ENCODE measurements at regions not wholly inside any gene's neighbourhood (a gene's known extent, or its start where the extent isn't known, plus 50 kb on each side); places are given as distances from the start of the nearest gene placed in this dataset.

- Histone ChIP-seq H3K4me1 (ENCODE audit: control insufficient read depth, insufficient read depth, low read length) (no peaks in the 10 kb centered on the region), H3K9me3 (ENCODE audit: control insufficient read depth, low read length) (no peaks in the 10 kb centered on the region), H3K27me3 (ENCODE audit: control insufficient read depth, insufficient read depth, low read length) (no peaks in the 10 kb centered on the region), H3K4me3 (ENCODE audit: low read length) (no peak overlapping the region), H3K36me3 (ENCODE audit: control insufficient read depth, insufficient read depth, low read length) (no peaks in the 10 kb centered on the region), H3K9ac (ENCODE audit: low read length) (no peak overlapping the region)
Observed at GRCh38 chr11:80182901-80183300, 742.1 kb upstream of the TENM4 start.

GRCh38 chr11:80173371-80174136, 732.7 kb upstream of the TENM4 start:
- no peak overlapping the region for H3K4me3 ChIP-seq (ENCODE audit: low read length)
- H3K36me3 ChIP-seq (ENCODE audit: control insufficient read depth, insufficient read depth, low read length): no peaks in the 10 kb centered on the region

DNA sequence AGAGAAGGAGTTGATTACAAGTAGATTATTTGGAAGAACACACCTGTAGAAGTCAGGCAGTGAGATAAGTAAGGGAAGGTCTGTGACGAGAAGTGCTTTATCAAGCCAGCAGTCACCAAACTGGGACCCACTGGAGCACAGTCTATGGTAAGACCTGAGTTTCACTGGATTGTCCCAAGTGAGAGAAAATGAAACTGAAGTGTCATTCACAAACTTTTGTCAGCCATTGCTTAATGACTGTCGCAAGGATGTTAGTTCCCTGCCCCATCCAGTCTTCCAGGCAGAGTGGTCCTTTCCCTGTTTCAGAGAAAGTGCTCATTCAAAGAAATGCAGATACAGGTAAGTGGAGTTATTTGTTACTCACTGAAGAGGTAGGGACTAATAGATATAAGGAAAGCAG, 728.0 kb upstream of the TENM4 start:
- Histone ChIP-seq H3K27me3 (ENCODE audit: control insufficient read depth, insufficient read depth, low read length) (no peaks in the 10 kb centered on the region), H3K9me3 (ENCODE audit: control insufficient read depth, low read length) (no peaks in the 10 kb centered on the region), H3K4me3 (ENCODE audit: low read length) (no peak overlapping the region), H3K9ac (ENCODE audit: low read length) (no peak overlapping the region), H3K36me3 (ENCODE audit: control insufficient read depth, insufficient read depth, low read length) (no peaks in the 10 kb centered on the region), H3K4me1 (ENCODE audit: control insufficient read depth, insufficient read depth, low read length) (no peaks in the 10 kb centered on the region)

More at GRCh38 chr11:80173371-80174136, 732.7 kb upstream of the TENM4 start:
- no peaks in the 10 kb centered on the region for H3K4me1 ChIP-seq (ENCODE audit: control insufficient read depth, insufficient read depth, low read length)
- no peak overlapping the region for H3K9ac ChIP-seq (ENCODE audit: low read length)
- no peaks in the 10 kb centered on the region for H3K9me3 ChIP-seq (ENCODE audit: control insufficient read depth, low read length)
- no peaks in the 10 kb centered on the region for H3K27me3 ChIP-seq (ENCODE audit: control insufficient read depth, insufficient read depth, low read length)

DNA sequence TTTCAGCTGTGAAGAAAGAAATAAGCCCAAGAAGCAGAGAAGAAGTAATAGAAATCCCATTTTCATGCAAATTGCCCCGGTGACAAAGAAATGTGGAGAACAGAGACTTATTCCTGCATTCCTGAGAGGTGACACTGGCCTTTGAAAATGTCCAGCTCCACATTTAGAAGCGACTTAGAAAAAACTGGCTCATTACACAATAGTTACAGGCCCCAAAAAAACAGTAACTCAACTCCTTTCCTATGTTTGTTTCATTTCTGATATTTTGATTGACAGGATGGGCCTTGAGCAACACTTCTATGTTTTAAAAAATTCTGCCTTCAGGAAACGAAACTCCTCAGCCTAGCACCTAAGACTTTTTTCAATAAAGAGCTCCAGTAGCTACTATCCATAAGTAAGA, 726.9 kb upstream of the TENM4 start:
- Histone ChIP-seq H3K9ac (ENCODE audit: low read length) (no peak overlapping the region), H3K27me3 (ENCODE audit: control insufficient read depth, insufficient read depth, low read length) (no peaks in the 10 kb centered on the region), H3K36me3 (ENCODE audit: control insufficient read depth, insufficient read depth, low read length) (no peaks in the 10 kb centered on the region)

DNA sequence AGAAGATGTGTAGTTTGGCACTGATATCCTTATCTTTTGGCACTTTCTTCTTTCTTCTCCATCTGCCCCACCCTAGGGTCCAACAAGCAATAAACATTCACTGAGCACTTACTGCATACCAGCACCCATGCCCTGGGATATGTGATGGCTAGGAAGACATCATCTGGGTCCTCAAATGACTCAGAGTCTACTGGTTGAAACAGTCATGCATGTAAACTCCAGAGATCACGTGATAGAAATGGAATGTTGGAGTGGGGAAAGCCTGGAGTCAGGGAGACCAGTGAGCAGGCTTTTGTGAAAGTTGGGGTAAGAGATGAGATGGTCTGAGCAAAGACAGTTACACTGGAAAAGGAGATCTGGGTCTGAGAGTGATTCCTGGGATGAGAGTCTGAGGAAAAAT, 724.9 kb upstream of the TENM4 start:
- Histone ChIP-seq H3K4me3 (ENCODE audit: low read length) (no peak overlapping the region), H3K9me3 (ENCODE audit: control insufficient read depth, low read length) (no peaks in the 10 kb centered on the region), H3K9ac (ENCODE audit: low read length) (no peak overlapping the region), H3K27me3 (ENCODE audit: control insufficient read depth, insufficient read depth, low read length) (no peaks in the 10 kb centered on the region), H3K4me1 (ENCODE audit: control insufficient read depth, insufficient read depth, low read length) (no peaks in the 10 kb centered on the region), H3K36me3 (ENCODE audit: control insufficient read depth, insufficient read depth, low read length) (no peaks in the 10 kb centered on the region)

More for the DNA sequence above, 726.9 kb upstream of the TENM4 start:
- no peaks in the 10 kb centered on the region for H3K9me3 ChIP-seq (ENCODE audit: control insufficient read depth, low read length)
- H3K4me3 ChIP-seq (ENCODE audit: low read length): no peak overlapping the region
- no peaks in the 10 kb centered on the region for H3K4me1 ChIP-seq (ENCODE audit: control insufficient read depth, insufficient read depth, low read length)

- Histone ChIP-seq H3K4me3 (ENCODE audit: low read length) (no peak overlapping the region), H3K9me3 (ENCODE audit: control insufficient read depth, low read length) (no peaks in the 10 kb centered on the region), H3K36me3 (ENCODE audit: control insufficient read depth, insufficient read depth, low read length) (no peaks in the 10 kb centered on the region), H3K27me3 (ENCODE audit: control insufficient read depth, insufficient read depth, low read length) (no peaks in the 10 kb centered on the region), H3K9ac (ENCODE audit: low read length) (no peak overlapping the region), H3K4me1 (ENCODE audit: control insufficient read depth, insufficient read depth, low read length) (no peaks in the 10 kb centered on the region)
Observed at GRCh38 chr11:80163441-80163840, 722.6 kb upstream of the TENM4 start.

DNA sequence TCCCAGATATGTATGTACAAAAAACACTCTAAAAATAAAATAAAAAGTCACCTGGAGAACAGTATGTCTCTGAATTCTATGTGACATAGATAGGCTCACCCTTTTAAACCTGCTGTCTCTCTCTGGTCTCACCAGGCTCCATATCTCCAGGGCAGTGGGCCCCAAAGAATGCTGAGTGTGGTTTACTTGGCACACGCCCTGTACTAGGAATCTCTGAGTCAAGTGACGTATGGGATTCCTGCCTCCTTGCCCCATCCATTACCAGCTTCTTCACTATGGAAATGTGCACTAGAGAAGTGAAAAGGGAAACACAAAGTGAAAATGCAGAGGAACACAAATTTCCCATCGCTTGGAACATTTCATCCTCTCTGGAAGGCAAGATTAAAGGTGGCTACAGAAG, 722.2 kb upstream of the TENM4 start:
- Histone ChIP-seq H3K36me3 (ENCODE audit: control insufficient read depth, insufficient read depth, low read length) (no peaks in the 10 kb centered on the region), H3K9ac (ENCODE audit: low read length) (no peak overlapping the region), H3K9me3 (ENCODE audit: control insufficient read depth, low read length) (no peaks in the 10 kb centered on the region), H3K4me3 (ENCODE audit: low read length) (no peak overlapping the region), H3K4me1 (ENCODE audit: control insufficient read depth, insufficient read depth, low read length) (no peaks in the 10 kb centered on the region), H3K27me3 (ENCODE audit: control insufficient read depth, insufficient read depth, low read length) (no peaks in the 10 kb centered on the region)

DNA sequence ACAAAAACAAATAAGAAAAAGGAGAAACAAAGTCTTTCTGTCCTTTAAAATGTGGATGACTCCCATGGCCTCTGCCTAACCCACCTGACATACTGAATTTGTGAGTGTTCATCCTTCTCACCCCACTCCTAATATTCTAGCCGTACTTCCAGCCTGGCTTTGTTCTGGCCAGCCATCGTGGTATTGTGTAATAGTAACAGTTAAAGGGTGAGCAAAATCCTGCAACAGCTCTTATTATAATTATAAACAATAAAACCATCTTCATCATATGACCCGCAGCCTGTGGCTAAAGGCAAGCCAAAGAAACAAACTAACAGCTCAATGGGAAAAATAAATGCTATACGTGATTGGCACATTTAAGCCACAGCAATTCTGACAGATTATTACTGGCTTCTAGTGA, 721.6 kb upstream of the TENM4 start:
- no peak overlapping the region for H3K4me3 ChIP-seq (ENCODE audit: low read length)
- H3K9ac ChIP-seq (ENCODE audit: low read length): no peak overlapping the region
- H3K4me1 ChIP-seq (ENCODE audit: control insufficient read depth, insufficient read depth, low read length): no peaks in the 10 kb centered on the region
- no peaks in the 10 kb centered on the region for H3K27me3 ChIP-seq (ENCODE audit: control insufficient read depth, insufficient read depth, low read length)
- H3K36me3 ChIP-seq (ENCODE audit: control insufficient read depth, insufficient read depth, low read length): no peaks in the 10 kb centered on the region
- H3K9me3 ChIP-seq (ENCODE audit: control insufficient read depth, low read length): no peaks in the 10 kb centered on the region

DNA sequence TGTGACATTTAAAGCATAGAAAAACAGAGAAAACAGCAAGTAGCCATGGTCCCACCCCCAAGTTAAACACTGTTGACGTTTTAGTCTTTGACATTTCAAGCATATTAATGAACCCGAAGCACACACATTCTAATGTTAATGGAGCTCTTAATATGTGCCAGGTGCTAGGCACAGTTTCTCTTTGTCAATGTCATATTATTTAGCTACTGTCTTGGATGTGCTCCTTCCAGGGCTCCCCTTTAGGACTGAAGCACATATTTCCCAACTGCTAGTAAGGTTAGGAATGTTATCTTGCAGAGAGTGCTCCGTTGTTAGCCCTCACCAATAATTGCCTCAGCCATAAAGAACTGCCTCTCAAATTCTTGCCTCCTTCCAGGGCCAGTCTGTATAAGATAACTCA, 716.6 kb upstream of the TENM4 start:
- no peak overlapping the region for H3K4me3 ChIP-seq (ENCODE audit: low read length)
- no peaks in the 10 kb centered on the region for H3K36me3 ChIP-seq (ENCODE audit: control insufficient read depth, insufficient read depth, low read length)
- no peaks in the 10 kb centered on the region for H3K27me3 ChIP-seq (ENCODE audit: control insufficient read depth, insufficient read depth, low read length)
- H3K9ac ChIP-seq (ENCODE audit: low read length): no peak overlapping the region
- no peaks in the 10 kb centered on the region for H3K4me1 ChIP-seq (ENCODE audit: control insufficient read depth, insufficient read depth, low read length)
- H3K9me3 ChIP-seq (ENCODE audit: control insufficient read depth, low read length): no peaks in the 10 kb centered on the region

DNA sequence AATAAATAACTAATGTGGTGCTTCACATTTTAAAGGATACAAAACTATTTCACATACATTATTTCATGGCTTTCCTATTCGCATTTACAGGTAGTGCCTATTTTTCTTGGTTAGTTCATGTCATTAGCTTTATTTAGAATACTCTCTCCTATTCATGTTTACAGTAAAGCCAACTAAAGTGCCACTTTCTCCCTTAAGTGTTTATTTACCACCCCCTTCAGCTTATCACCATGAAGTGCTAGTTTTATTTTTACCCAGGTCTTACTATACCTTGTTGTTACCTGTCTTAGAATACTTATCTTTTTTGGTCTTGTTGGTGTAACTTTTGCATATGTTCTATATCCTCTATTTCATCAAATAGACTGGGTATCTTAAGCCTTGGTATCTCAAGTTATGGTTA, 715.2 kb upstream of the TENM4 start:
- no peaks in the 10 kb centered on the region for H3K27me3 ChIP-seq (ENCODE audit: control insufficient read depth, insufficient read depth, low read length)
- H3K9me3 ChIP-seq (ENCODE audit: control insufficient read depth, low read length): no peaks in the 10 kb centered on the region

GRCh38 chr11:80155412-80156017, 714.7 kb upstream of the TENM4 start:
- no peaks in the 10 kb centered on the region for H3K9me3 ChIP-seq (ENCODE audit: control insufficient read depth, low read length)
- no peak overlapping the region for H3K4me3 ChIP-seq (ENCODE audit: low read length)
- H3K9ac ChIP-seq (ENCODE audit: low read length): no peak overlapping the region
- H3K4me1 ChIP-seq (ENCODE audit: control insufficient read depth, insufficient read depth, low read length): no peaks in the 10 kb centered on the region
- no peaks in the 10 kb centered on the region for H3K27me3 ChIP-seq (ENCODE audit: control insufficient read depth, insufficient read depth, low read length)
- no peaks in the 10 kb centered on the region for H3K36me3 ChIP-seq (ENCODE audit: control insufficient read depth, insufficient read depth, low read length)

More for the DNA sequence above, 715.2 kb upstream of the TENM4 start:
- H3K4me3 ChIP-seq (ENCODE audit: low read length): no peak overlapping the region
- H3K9ac ChIP-seq (ENCODE audit: low read length): no peak overlapping the region
- H3K36me3 ChIP-seq (ENCODE audit: control insufficient read depth, insufficient read depth, low read length): no peaks in the 10 kb centered on the region
- H3K4me1 ChIP-seq (ENCODE audit: control insufficient read depth, insufficient read depth, low read length): no peaks in the 10 kb centered on the region

GRCh38 chr11:80146232-80146631, 705.4 kb upstream of the TENM4 start:
- Histone ChIP-seq H3K27me3 (ENCODE audit: control insufficient read depth, insufficient read depth, low read length) (no peaks in the 10 kb centered on the region), H3K9me3 (ENCODE audit: control insufficient read depth, low read length) (no peaks in the 10 kb centered on the region), H3K4me1 (ENCODE audit: control insufficient read depth, insufficient read depth, low read length) (no peaks in the 10 kb centered on the region)

More at GRCh38 chr11:80146232-80146631, 705.4 kb upstream of the TENM4 start:
- Histone ChIP-seq H3K4me3 (ENCODE audit: low read length) (no peak overlapping the region), H3K9ac (ENCODE audit: low read length) (no peak overlapping the region), H3K36me3 (ENCODE audit: control insufficient read depth, insufficient read depth, low read length) (no peaks in the 10 kb centered on the region)
